GM12892 (cell line): ENCODE measurements at regions not wholly inside any gene's neighbourhood (a gene's known extent, or its start where the extent isn't known, plus 50 kb on each side); places are given as distances from the start of the nearest gene placed in this dataset.

Source experiments
- POLR2A ChIP-seq: IDR thresholded peaks from 2 replicates; pipeline ENCODE4 v1.6.1; 2011; ENCODE audit warnings: low read depth, low read length, control low read depth
- TAF1 ChIP-seq: IDR thresholded peaks from 2 replicates; pipeline ENCODE4 v1.6.1; 2011; ENCODE audit warnings: low read depth, mild to moderate bottlenecking, control low read depth, low read length, borderline replicate concordance

DNA sequence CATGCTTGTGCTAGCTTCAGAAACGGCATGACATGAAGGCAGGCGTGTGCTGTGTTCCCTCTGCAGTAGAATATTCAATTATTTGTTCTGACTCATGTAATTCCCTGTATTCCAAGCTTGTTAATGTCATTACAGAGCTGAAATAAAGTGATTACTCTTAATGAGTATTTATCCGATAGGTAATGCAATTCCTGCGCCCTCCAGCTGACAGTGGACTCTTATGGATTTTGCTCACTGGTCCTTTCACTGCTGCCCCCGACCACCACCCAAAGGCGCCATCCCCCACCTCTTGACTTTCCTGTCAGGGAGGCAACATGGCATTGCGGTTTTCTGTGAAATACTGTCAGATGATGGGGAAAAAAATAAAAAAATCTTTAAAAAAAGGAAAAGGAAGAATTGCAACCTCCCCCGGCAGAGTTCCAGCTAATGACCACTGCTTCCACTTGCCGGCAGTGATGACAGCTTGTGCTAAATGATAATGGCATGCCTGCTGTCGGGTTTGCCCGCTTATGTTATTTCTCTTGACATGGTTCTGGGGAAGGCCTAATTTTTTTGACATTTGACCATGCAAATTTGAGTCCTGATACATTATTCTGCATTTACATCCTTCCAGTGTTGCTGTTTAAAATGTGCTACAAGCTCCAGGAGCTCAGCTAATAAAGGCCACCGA lies 335.3 kb upstream of the ADAMTS16 start:
- TF ChIP-seq POLR2A: no peak
- TF ChIP-seq TAF1: no peak
